A549 (cell line): ENCODE measurements at regions not wholly inside any gene's neighbourhood (a gene's known extent, or its start where the extent isn't known, plus 50 kb on each side); places are given as distances from the start of the nearest gene placed in this dataset.

Source experiments
- ATAC-seq, 2 experiments: fragments of 200-7000 bp in 1 of 2; fragments of >200 bp in 1 of 2; cut with Nextera tagmentation in 1 of 2; cut with Tn5 transposase in 1 of 2; 3 replicates each; pipeline versions ENCODE4 v1.8.0 to v1.9.1; 2018 to 2020; ENCODE audit warnings: mild to moderate bottlenecking in 1 of 2, moderate library complexity in 1 of 2
- CTCF ChIA-PET: fragments of 300-600 bp; sonication (Branson Sonifier 250); formaldehyde crosslinking; extraction: SDS; loops from one replicate; lab custom pipeline; 2021; ENCODE audit warnings: antibody characterized with exemption, inconsistent platforms; lab: Yijun Ruan, JAX
- POLR2A ChIA-PET: fragments of 350-600 bp; formaldehyde crosslinking; extraction: SDS; loops from one replicate; lab custom pipeline; 2021; ENCODE audit warnings: antibody characterized with exemption, inconsistent platforms; lab: Yijun Ruan, JAX
- DNase-seq, 2 experiments: peaks; one replicate each; pipeline versions ENCODE4 v3.0.0 to v3.0.0-alpha.2; 2011 to 2016; ENCODE audit warnings: low read depth in 1 of 2, low spot score in 1 of 2
- FAIRE-seq: peaks from 2 replicates; lab custom pipeline; 2011; peaks lifted over from hg19 to GRCh38; lab: Jason Lieb, UNC
- H3K27ac ChIP-seq, 2 experiments: fragments of >200 bp; sonication (Bioruptor Twin); formaldehyde crosslinking; 3 replicates each; pipeline ENCODE4 v1.5.1; 2016 to 2017
- H3K4me1 ChIP-seq: fragments of >200 bp; sonication (Bioruptor Twin); formaldehyde crosslinking; 3 replicates; pipeline ENCODE4 v1.6.1; 2016
- H3K4me2 ChIP-seq: fragments of >200 bp; sonication (Bioruptor Twin); formaldehyde crosslinking; 3 replicates; pipeline ENCODE4 v1.6.1; 2016
- H3K4me3 ChIP-seq: fragments of >200 bp; sonication (Bioruptor Twin); formaldehyde crosslinking; 3 replicates; pipeline ENCODE4 v1.5.1; 2016
- H3K9me3 ChIP-seq: fragments of >200 bp; sonication (Bioruptor Twin); formaldehyde crosslinking; 3 replicates; pipeline ENCODE4 v1.6.1; 2016
- CBX8 ChIP-seq: fragments of 200-600 bp; sonication (generic); IDR thresholded peaks from 2 replicates; pipeline ENCODE4 v1.6.1; 2016
- CHD2 ChIP-seq: fragments of 150-350 bp; IDR thresholded peaks from 2 replicates; pipeline ENCODE4 v1.6.1; 2014; ENCODE audit warnings: low read length; ENCODE audit not compliant: partially characterized antibody
- CHD4 ChIP-seq: fragments of 200-600 bp; sonication (generic); IDR thresholded peaks from 2 replicates; pipeline ENCODE4 v1.6.1; 2016; ENCODE audit warnings: antibody characterized with exemption, mild to moderate bottlenecking, borderline replicate concordance
- EHMT2 ChIP-seq: fragments of 200-600 bp; sonication (generic); IDR thresholded peaks from 2 replicates; pipeline ENCODE4 v1.6.1; 2016; ENCODE audit warnings: antibody characterized with exemption, low read depth, mild to moderate bottlenecking, moderate library complexity
- EP300 ChIP-seq, 2 experiments: fragments of >200 bp; sonication (Bioruptor Twin); formaldehyde crosslinking; IDR thresholded peaks; 2 replicates in 1 of 2; 3 replicates in 1 of 2; pipeline ENCODE4 v1.6.1; 2016 to 2017
- FOXS1 ChIP-seq: fragments of 250-450 bp; sonication (Bioruptor Pico); IDR thresholded peaks from 2 replicates; pipeline ENCODE4 v1.5.0; 2020; ENCODE audit warnings: mild to moderate bottlenecking, moderate library complexity
- GATA3 ChIP-seq: IDR thresholded peaks from 2 replicates; pipeline ENCODE4 v1.6.1; 2012; ENCODE audit warnings: borderline replicate concordance
- HEYL ChIP-seq: fragments of 250-450 bp; sonication (Bioruptor Pico); IDR thresholded peaks from 2 replicates; pipeline ENCODE4 v1.8.0; 2021; ENCODE audit warnings: mild to moderate bottlenecking, moderate library complexity
- HOXA7 ChIP-seq: fragments of 250-450 bp; sonication (Bioruptor Pico); IDR thresholded peaks from 2 replicates; pipeline ENCODE4 v1.5.0; 2020; ENCODE audit warnings: mild to moderate bottlenecking, moderate library complexity
- HOXB13 ChIP-seq: fragments of 250-450 bp; sonication (Bioruptor Pico); IDR thresholded peaks from 2 replicates; pipeline ENCODE4 v1.5.0; 2020; ENCODE audit warnings: low read depth, mild to moderate bottlenecking, moderate library complexity
- JUNB ChIP-seq: fragments of >200 bp; sonication (Bioruptor Twin); formaldehyde crosslinking; IDR thresholded peaks from 2 replicates; pipeline ENCODE4 v1.6.1; 2016
- KDM5A ChIP-seq: fragments of 200-600 bp; sonication (generic); IDR thresholded peaks from 2 replicates; pipeline ENCODE4 v1.6.1; 2016; ENCODE audit warnings: antibody characterized with exemption, mild to moderate bottlenecking
- MAFK ChIP-seq: fragments of 450-650 bp; IDR thresholded peaks from 2 replicates; pipeline ENCODE4 v1.6.1; 2014; ENCODE audit not compliant: partially characterized antibody
- NPAS2 ChIP-seq: fragments of 250-450 bp; sonication (Bioruptor Pico); IDR thresholded peaks from 2 replicates; pipeline ENCODE4 v1.8.0; 2022; ENCODE audit warnings: mild to moderate bottlenecking, moderate library complexity, borderline replicate concordance
- NR3C1 ChIP-seq: fragments of >200 bp; sonication (Bioruptor Twin); formaldehyde crosslinking; IDR thresholded peaks from 3 replicates; pipeline ENCODE4 v1.6.1; 2017
- POLR2AphosphoS2 ChIP-seq: conservative IDR thresholded peaks from 2 replicates; pipeline ENCODE4 v1.6.1; 2012; ENCODE audit warnings: low read length, improper control_type of control experiment, inconsistent platforms
- RCOR1 ChIP-seq: fragments of 150-350 bp; IDR thresholded peaks from 2 replicates; pipeline ENCODE4 v1.6.1; 2014; ENCODE audit warnings: antibody characterized with exemption, low read length, low read depth
- RNF2 ChIP-seq: fragments of 200-600 bp; sonication (generic); IDR thresholded peaks from 2 replicates; pipeline ENCODE4 v1.6.1; 2016; ENCODE audit warnings: low read depth, mild to moderate bottlenecking, antibody characterized with exemption, moderate library complexity, borderline replicate concordance
- TP53 ChIP-seq: fragments of 250-450 bp; sonication (Bioruptor Pico); IDR thresholded peaks from 2 replicates; pipeline ENCODE4 v1.5.0; 2021; ENCODE audit warnings: mild to moderate bottlenecking, moderate library complexity
- ZNF302 ChIP-seq: fragments of 250-450 bp; sonication (Bioruptor Pico); IDR thresholded peaks from 2 replicates; pipeline ENCODE4 v1.9.0; 2021; ENCODE audit warnings: inconsistent platforms, mild to moderate bottlenecking, moderate library complexity
- WGBS: methylation state at CpG from one replicate; pipeline ENCODE4 v1.1.6; 2017; ENCODE audit errors: missing lambda C conversion rate; 5-methylcytosine and 5-hydroxymethylcytosine counted together
- TF ChIP-seq, protein P1 (sequence below): fragments of >200 bp; sonication (Bioruptor Twin); formaldehyde crosslinking; IDR thresholded peaks from 3 replicates; pipeline ENCODE4 v1.6.1; 2016
- TF ChIP-seq, protein P2 (sequence below): IDR thresholded peaks from 2 replicates; pipeline ENCODE4 v1.6.1; 2012

DNA sequence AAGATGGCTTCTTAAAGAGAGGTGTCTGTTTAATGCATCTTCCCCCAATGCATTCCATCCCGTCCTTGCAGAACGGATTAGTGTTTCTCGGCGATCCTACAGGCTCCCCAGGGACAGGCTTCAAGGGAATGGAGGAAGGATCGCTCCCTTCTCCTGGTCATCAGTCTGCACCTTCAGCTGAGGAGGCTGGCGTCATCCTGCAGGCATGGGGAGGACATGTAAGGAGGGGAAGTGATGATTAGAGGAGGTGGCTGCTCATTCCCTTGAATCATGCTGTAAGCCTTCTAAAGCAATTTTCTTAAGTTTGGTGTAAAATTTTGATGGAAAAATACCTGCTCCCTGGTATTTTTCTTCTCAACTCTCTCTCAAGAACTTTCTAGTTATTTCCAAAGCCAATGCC lies 603.6 kb downstream of the NPHP4 start (continued):
- TF ChIP-seq KDM5A = no peak

DNA sequence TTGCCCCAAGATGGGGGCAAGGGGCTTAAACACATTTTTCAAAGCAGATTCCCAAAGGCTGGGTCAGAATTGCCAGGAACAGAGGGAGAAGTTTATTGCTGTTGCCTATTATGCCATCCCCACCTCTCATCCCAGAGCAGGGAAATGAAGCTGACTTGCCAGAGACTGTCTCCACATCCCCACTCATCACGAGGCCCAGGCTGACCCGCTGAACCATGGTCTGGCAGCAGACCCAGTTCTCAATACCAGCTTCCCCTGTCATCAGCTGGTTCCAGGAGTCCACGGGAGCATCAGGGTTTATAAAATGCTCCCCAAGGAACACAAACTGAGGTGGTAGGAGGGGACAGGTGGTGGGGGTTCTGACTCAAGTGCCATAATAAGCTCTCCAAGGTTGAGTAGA lies 605.9 kb downstream of the NPHP4 start:
- Histone ChIP-seq H3K27ac (no peak overlapping the region), H3K9me3 (no peaks in the 10 kb centered on the region), H3K4me1 (no peaks in the 10 kb centered on the region), H3K4me3 (no peak overlapping the region), H3K4me2 (no peak overlapping the region)
- ChIA-PET POLR2A (no interaction called here), CTCF (no interaction called here)
- WGBS = 0% methylated on average over 3 of the region's 3 CpGs
- FAIRE-seq (no peak), ATAC-seq (no peak), DNase-seq (no peak)
- TF ChIP-seq POLR2AphosphoS2 = no peak

DNA sequence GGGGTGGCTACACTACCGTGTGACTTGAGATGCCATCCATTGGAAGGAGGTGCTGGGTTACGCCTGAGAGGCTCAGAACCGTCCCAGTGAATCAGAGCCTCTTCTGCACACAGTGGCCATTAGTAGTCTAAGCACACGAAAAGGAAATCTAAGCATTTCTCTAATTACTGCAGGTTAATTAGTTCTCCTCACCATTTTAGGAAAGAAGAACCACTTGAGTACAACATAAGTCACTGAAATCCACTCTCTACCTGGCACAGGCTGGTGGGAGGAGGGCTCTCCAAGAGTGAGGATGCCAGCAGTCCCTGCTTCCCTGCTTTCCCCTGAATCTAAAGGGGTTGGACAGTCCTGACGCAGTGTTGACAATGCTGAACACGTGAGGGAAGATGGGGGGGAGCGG lies 606.3 kb downstream of the NPHP4 start:
- ChIA-PET POLR2A (no interaction called here), CTCF (no interaction called here)
- Histone ChIP-seq H3K27ac (no peak overlapping the region), H3K4me2 (no peak overlapping the region), H3K4me3 (no peak overlapping the region), H3K9me3 (no peaks in the 10 kb centered on the region), H3K4me1 (no peaks in the 10 kb centered on the region)
- 0% methylated on average over 5 of the region's 7 CpGs for WGBS
- no peak for FAIRE-seq
- TF ChIP-seq HEYL (CRISPR knock-in tag) (no peak), CHD2 (no peak), TP53 (CRISPR knock-in tag) (no peak), GATA3 (no peak), HOXA7 (CRISPR knock-in tag) (no peak), EP300 (IDR thresholded peaks at IDR 0.05) (no peak), ZNF302 (CRISPR knock-in tag) (no peak), HOXB13 (no peak), JUNB (no peak), NPAS2 (no peak)
- TF ChIP-seq, protein P1, sequence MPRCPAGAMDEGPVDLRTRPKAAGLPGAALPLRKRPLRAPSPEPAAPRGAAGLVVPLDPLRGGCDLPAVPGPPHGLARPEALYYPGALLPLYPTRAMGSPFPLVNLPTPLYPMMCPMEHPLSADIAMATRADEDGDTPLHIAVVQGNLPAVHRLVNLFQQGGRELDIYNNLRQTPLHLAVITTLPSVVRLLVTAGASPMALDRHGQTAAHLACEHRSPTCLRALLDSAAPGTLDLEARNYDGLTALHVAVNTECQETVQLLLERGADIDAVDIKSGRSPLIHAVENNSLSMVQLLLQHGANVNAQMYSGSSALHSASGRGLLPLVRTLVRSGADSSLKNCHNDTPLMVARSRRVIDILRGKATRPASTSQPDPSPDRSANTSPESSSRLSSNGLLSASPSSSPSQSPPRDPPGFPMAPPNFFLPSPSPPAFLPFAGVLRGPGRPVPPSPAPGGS = no peak
- no peak for ATAC-seq
- no peak for DNase-seq

DNA sequence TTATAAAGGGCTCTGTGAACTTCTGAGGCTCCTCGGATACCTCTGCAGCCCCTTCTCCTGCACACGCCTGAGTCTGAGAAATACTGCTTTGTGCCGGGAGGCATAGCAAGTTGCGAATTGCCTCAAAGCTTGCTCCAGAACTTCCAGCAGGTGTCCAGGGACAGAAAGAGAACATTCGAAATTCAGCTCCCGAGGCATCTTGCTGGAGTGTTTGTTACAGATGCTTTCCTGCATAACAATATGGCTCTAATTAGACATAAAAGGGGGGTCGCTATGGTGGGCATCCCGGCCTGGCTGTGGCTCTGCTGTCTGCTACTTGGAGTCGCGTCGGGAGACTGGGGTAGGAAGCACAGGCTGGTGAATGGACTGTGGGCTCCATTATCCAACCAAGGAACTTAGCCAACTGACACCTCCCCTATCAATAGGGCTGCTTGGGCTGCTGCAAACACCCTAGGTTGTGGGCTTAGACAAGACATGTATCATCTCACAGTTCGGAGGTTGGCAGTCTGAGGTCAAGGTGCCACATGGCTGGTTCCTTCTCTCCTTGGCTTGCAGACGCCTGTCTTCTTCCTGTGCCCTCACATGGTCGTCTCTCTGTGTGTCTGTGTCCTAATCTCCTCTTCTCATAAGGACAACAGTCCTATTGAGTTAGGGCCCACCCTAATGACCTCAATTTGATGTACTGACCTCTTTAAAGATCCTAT lies 607.0 kb downstream of the NPHP4 start:
- ATAC-seq (no peak), DNase-seq (no peak), FAIRE-seq (no peak)
- Histone ChIP-seq H3K4me1 (no peaks in the 10 kb centered on the region), H3K4me2 (no peak overlapping the region), H3K27ac (no peak overlapping the region), H3K4me3 (no peak overlapping the region), H3K9me3 (no peaks in the 10 kb centered on the region)
- no peak for TF ChIP-seq FOXS1 (CRISPR knock-in tag)
- TF ChIP-seq, protein P2, sequence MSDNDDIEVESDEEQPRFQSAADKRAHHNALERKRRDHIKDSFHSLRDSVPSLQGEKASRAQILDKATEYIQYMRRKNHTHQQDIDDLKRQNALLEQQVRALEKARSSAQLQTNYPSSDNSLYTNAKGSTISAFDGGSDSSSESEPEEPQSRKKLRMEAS = no peak
- no peak for TF ChIP-seq RNF2
- POLR2A ChIA-PET = no interaction called here
- CTCF ChIA-PET = no interaction called here
- 2% methylated on average over 12 of the region's 14 CpGs for WGBS

DNA sequence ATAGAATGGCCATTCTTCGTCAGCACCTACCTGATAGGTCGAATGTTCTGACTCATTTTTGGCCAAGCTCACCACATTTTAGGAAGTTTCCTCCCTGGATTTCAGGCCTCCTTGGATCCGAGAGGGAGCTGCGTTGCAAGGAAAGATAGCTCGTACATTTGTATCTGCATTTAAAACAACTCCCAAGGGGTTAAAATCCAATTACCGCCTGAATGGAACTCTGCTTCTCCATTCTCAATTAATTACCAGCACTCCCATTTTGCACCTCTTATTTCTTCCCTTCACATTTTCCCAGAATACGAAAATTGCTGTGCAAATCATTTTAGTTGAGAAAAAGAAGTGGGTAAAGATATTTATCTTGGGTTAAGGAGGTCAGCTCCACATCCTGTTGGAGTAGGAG lies 610.7 kb downstream of the NPHP4 start:
- FAIRE-seq (no peak), DNase-seq (no peak), ATAC-seq (no peak)
- WGBS = 12% methylated on average over 7 of the region's 7 CpGs
- no peak overlapping the region for H3K4me2 ChIP-seq
- TF ChIP-seq MAFK (no peak), ZNF302 (CRISPR knock-in tag) (no peak), NPAS2 (no peak), CHD4 (no peak), CBX8 (no peak), EP300 (IDR thresholded peaks at IDR 0.05) (no peak), NR3C1 (no peak), FOXS1 (CRISPR knock-in tag) (no peak), EHMT2 (no peak), RCOR1 (no peak), HEYL (CRISPR knock-in tag) (no peak)
- TF ChIP-seq, protein P1 = no peak
- H3K4me1 ChIP-seq = no peaks in the 10 kb centered on the region
- H3K9me3 ChIP-seq = no peaks in the 10 kb centered on the region
- ChIA-PET CTCF (no interaction called here), POLR2A (no interaction called here)
- no peak overlapping the region for H3K4me3 ChIP-seq
- H3K27ac ChIP-seq = no peak overlapping the region
